GM04504 (cell line): ENCODE measurements at regions not wholly inside any gene's neighbourhood (a gene's known extent, or its start where the extent isn't known, plus 50 kb on each side); places are given as distances from the start of the nearest gene placed in this dataset.
"Not testable (repeated sequence)": the region's sequence is repeated elsewhere in the genome, so short reads cannot be mapped to it uniquely, and the experiment has no call there.

Source experiments
- DNase-seq: peaks from one replicate; pipeline ENCODE4 v3.0.0-alpha.2; 2012; ENCODE audit warnings: low read depth

GRCh38 chr7:79552463-79552862 is 99.0 kb upstream of the MAGI2 start:
- no peak for DNase-seq

GRCh38 chr7:79548727-79549126 is 95.3 kb upstream of the MAGI2 start:
- no peak for DNase-seq

GRCh38 chr7:79547132-79547531 is 93.7 kb upstream of the MAGI2 start:
- no peak for DNase-seq

GRCh38 chr7:79540592-79540991 is 87.1 kb upstream of the MAGI2 start:
- DNase-seq = no peak

GRCh38 chr7:79534128-79534527 is 80.7 kb upstream of the MAGI2 start:
- no peak for DNase-seq

GRCh38 chr7:79531905-79532664 is 78.6 kb upstream of the MAGI2 start:
- no peak for DNase-seq

GRCh38 chr7:79531116-79531515 is 77.6 kb upstream of the MAGI2 start:
- DNase-seq = no peak

GRCh38 chr7:79529881-79530235 is 76.4 kb upstream of the MAGI2 start:
- no peak for DNase-seq

- no peak for DNase-seq
Observed at GRCh38 chr7:79529214-79529880, 75.9 kb upstream of the MAGI2 start.

GRCh38 chr7:79528421-79528820 is 75.0 kb upstream of the MAGI2 start:
- DNase-seq = no peak

GRCh38 chr7:79524048-79524447 is 70.6 kb upstream of the MAGI2 start:
- DNase-seq = no peak

GRCh38 chr7:79523436-79523835 is 70.0 kb upstream of the MAGI2 start:
- no peak for DNase-seq

- no peak for DNase-seq
Observed at GRCh38 chr7:79520543-79520942, 67.1 kb upstream of the MAGI2 start.

GRCh38 chr7:79515358-79515757 is 61.9 kb upstream of the MAGI2 start:
- no peak for DNase-seq

- DNase-seq = no peak
Observed at GRCh38 chr7:79513261-79513660, 59.8 kb upstream of the MAGI2 start.

- no peak for DNase-seq
Observed at GRCh38 chr7:79512261-79512660, 58.8 kb upstream of the MAGI2 start.

- not testable (repeated sequence) for DNase-seq
Observed at GRCh38 chr7:79511056-79511455, 57.6 kb upstream of the MAGI2 start.

- no peak for DNase-seq
Observed at GRCh38 chr7:79507131-79507530, 53.7 kb upstream of the MAGI2 start.

GRCh38 chr7:79506481-79506880 is 53.0 kb upstream of the MAGI2 start:
- DNase-seq = no peak

- DNase-seq = no peak
Observed at GRCh38 chr7:79504607-79505389, 51.3 kb upstream of the MAGI2 start.
